ENCODE measurements at regions not wholly inside any gene's neighbourhood (a gene's known extent, or its start where the extent isn't known, plus 50 kb on each side); places are given as distances from the start of the nearest gene placed in this dataset.

GRCh38 chr5:15004506-15004905, 132.9 kb upstream of the ANKH start:
- H3K27ac ChIP-seq = no peak overlapping the region
- H3K9me3 ChIP-seq = no peaks in the 10 kb centered on the region
- TF ChIP-seq EP300 (IDR thresholded peaks at IDR 0.05) = no peak
- TF ChIP-seq POLR2A (IDR thresholded peaks at IDR 0.05) = no peak
- TF ChIP-seq CTCF (IDR thresholded peaks at IDR 0.05) = no peak
- no peak for TF ChIP-seq POLR2AphosphoS5 (IDR thresholded peaks at IDR 0.05)
- H3K36me3 ChIP-seq = no peaks in the 10 kb centered on the region
- H3K27me3 ChIP-seq = no peaks in the 10 kb centered on the region
- no peak for ATAC-seq
- H3K4me1 ChIP-seq = peaks cover 5 to 33% (median 8%) of the 10 kb centered on the region in 3 donors
- no peak overlapping the region for H3K4me3 ChIP-seq

- H3K4me3 ChIP-seq = no peak overlapping the region
- H3K9me3 ChIP-seq = no peaks in the 10 kb centered on the region
- WGBS, 2 donors (ENCODE audit: low coverage in 1 of 2) = 41 to 46% methylated on average over 4 of the region's 4 CpGs
- peak; percentile 82 for ATAC-seq
- H3K4me1 ChIP-seq = peaks cover 0 to 23% (median 0%) of the 10 kb centered on the region in 3 donors
- TF ChIP-seq POLR2AphosphoS5 (IDR thresholded peaks at IDR 0.05) (peak; percentile 17), CTCF (IDR thresholded peaks at IDR 0.05) (peak; percentile 71 to 84 (median 79)), POLR2A (IDR thresholded peaks at IDR 0.05) (no peak)
- H3K27ac ChIP-seq = no peak overlapping the region
- H3K27me3 ChIP-seq = no peaks in the 10 kb centered on the region
- no peaks in the 10 kb centered on the region for H3K36me3 ChIP-seq
These were observed 131.9 kb upstream of the ANKH start for GRCh38 chr5:15003511-15003920.

DNA sequence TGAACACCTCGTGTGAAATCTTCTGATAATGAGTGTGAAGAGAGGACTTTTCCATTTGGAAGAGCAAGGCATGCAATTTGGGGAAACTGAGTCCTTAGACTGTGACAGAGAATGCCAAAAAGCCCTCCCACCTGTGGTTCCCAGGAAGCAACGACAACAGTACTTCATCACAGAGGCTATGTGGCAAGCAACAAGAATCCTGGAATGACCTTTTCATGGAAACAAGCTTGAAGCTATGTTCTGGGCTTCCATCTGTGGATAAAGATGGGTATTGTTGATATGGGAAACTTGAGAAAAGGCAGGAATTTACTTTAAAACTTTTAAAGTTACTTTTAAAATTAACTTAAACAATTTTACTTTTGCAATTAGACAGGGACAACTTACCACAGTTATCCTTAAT, 131.2 kb upstream of the ANKH start:
- no peak for ATAC-seq
- no peak for TF ChIP-seq EP300 (IDR thresholded peaks at IDR 0.05)
- no peak for TF ChIP-seq POLR2A (IDR thresholded peaks at IDR 0.05)
- TF ChIP-seq POLR2AphosphoS5 (IDR thresholded peaks at IDR 0.05) = no peak
- TF ChIP-seq CTCF (IDR thresholded peaks at IDR 0.05) = no peak
- peaks cover 0 to 16% (median 0%) of the 10 kb centered on the region in 3 donors for H3K4me1 ChIP-seq
- H3K27ac ChIP-seq = no peak overlapping the region
- H3K4me3 ChIP-seq = no peak overlapping the region
- H3K36me3 ChIP-seq = no peaks in the 10 kb centered on the region
- no peaks in the 10 kb centered on the region for H3K9me3 ChIP-seq
- WGBS, 2 donors (ENCODE audit: low coverage in 1 of 2) = 35 to 40% methylated on average over 2 of the region's 2 CpGs
- no peaks in the 10 kb centered on the region for H3K27me3 ChIP-seq

DNA sequence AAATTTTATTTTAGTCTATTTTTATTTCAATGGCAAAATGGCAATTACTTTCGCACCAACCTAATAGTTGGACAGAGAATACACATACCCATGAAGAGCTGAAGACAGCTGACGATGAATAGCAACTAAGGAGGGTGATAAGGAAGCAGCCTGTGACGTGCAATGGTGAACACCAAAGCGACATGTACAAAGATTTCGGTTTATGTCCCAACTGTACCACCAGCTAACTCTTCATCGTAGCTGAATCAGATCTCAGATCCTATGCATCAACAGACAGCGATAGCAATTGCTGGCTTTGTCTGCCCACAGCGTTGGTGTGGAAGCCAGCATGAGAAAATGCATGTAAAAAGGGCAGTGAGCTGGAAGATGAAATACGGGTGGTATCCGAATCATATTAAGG, 130.6 kb upstream of the ANKH start:
- Histone ChIP-seq H3K27ac (no peak overlapping the region), H3K36me3 (no peaks in the 10 kb centered on the region), H3K9me3 (no peaks in the 10 kb centered on the region), H3K27me3 (no peaks in the 10 kb centered on the region), H3K4me1 (peaks cover 0 to 12% (median 0%) of the 10 kb centered on the region in 3 donors), H3K4me3 (no peak overlapping the region)
- WGBS, 2 donors (ENCODE audit: low coverage in 1 of 2) = 87 to 89% methylated on average over 9 of the region's 10 CpGs
- ATAC-seq = no peak
- TF ChIP-seq EP300 (IDR thresholded peaks at IDR 0.05) (no peak), CTCF (IDR thresholded peaks at IDR 0.05) (no peak), POLR2A (IDR thresholded peaks at IDR 0.05) (no peak), POLR2AphosphoS5 (IDR thresholded peaks at IDR 0.05) (no peak)

DNA sequence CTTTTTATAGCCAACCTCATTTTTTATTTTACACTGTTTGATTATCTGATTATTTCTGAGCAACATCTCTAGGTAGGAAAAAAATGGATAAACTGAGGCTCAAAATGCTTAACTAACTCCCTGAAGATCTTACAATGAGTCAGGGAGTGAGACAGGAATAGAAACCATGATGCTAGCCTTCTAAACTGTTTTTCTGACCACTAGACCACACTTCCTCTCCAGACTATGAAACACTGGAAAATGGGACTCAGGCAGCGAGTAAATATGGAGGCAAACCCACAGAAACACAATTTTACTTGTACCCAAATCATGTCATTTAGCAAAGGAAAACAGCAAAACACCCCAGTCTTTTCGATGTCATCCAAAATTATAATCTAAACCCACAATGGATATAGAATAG, 129.9 kb upstream of the ANKH start:
- Histone ChIP-seq H3K9me3 (no peaks in the 10 kb centered on the region), H3K4me1 (peaks cover 0 to 12% (median 0%) of the 10 kb centered on the region in 3 donors), H3K27ac (no peak overlapping the region), H3K36me3 (no peaks in the 10 kb centered on the region), H3K27me3 (no peaks in the 10 kb centered on the region), H3K4me3 (no peak overlapping the region)
- 76 to 85% methylated on average over 2 of the region's 2 CpGs for WGBS, 2 donors (ENCODE audit: low coverage in 1 of 2)
- no peak for TF ChIP-seq POLR2A (IDR thresholded peaks at IDR 0.05)
- no peak for TF ChIP-seq EP300 (IDR thresholded peaks at IDR 0.05)
- no peak for TF ChIP-seq CTCF (IDR thresholded peaks at IDR 0.05)
- TF ChIP-seq POLR2AphosphoS5 (IDR thresholded peaks at IDR 0.05) = no peak
- no peak for ATAC-seq
